H1 (cell line): ENCODE measurements at regions not wholly inside any gene's neighbourhood (a gene's known extent, or its start where the extent isn't known, plus 50 kb on each side); places are given as distances from the start of the nearest gene placed in this dataset.

Source experiments
- E2F6 ChIP-seq: IDR thresholded peaks from 2 replicates; pipeline ENCODE4 v1.6.1; 2012; ENCODE audit warnings: inconsistent platforms
- EGR1 ChIP-seq: IDR thresholded peaks from 2 replicates; pipeline ENCODE4 v1.6.1; 2011; ENCODE audit warnings: low read depth, low read length, borderline replicate concordance
- KDM1A ChIP-seq: fragments of 200-600, 300-600 bp; sonication (generic); IDR thresholded peaks from 2 replicates; pipeline ENCODE4 v1.7.1; 2016; ENCODE audit warnings: mild to moderate bottlenecking, low read length, borderline replicate concordance
- KDM5A ChIP-seq: fragments of 200-600 bp; IDR thresholded peaks from 2 replicates; pipeline ENCODE4 v1.7.1; 2012; ENCODE audit warnings: mild to moderate bottlenecking, low read length, inconsistent platforms, mixed read lengths
- MAFK ChIP-seq: IDR thresholded peaks from 2 replicates; pipeline ENCODE4 v1.6.1; 2012; ENCODE audit warnings: low read depth, mild to moderate bottlenecking, improper control_type of control experiment, low read length
- NRF1 ChIP-seq: IDR thresholded peaks from 2 replicates; pipeline ENCODE4 v1.6.1; 2011; ENCODE audit warnings: mild to moderate bottlenecking, low read depth, low read length, improper control_type of control experiment
- POU5F1 ChIP-seq: IDR thresholded peaks from 2 replicates; pipeline ENCODE4 v1.6.1; 2011; ENCODE audit warnings: low read depth, mild to moderate bottlenecking, low read length, moderate library complexity
- RXRA ChIP-seq: IDR thresholded peaks from 2 replicates; pipeline ENCODE4 v1.6.1; 2011; ENCODE audit warnings: low read depth, mild to moderate bottlenecking, low read length, moderate library complexity; ENCODE audit not compliant: insufficient read depth
- TF ChIP-seq, protein P1 (sequence below): fragments of 300-600 bp; sonication (generic); IDR thresholded peaks from 2 replicates; pipeline ENCODE4 v1.7.1; 2012; ENCODE audit warnings: low read length, moderate library complexity, mild to moderate bottlenecking, inconsistent platforms; ENCODE audit not compliant: insufficient replicate concordance

DNA sequence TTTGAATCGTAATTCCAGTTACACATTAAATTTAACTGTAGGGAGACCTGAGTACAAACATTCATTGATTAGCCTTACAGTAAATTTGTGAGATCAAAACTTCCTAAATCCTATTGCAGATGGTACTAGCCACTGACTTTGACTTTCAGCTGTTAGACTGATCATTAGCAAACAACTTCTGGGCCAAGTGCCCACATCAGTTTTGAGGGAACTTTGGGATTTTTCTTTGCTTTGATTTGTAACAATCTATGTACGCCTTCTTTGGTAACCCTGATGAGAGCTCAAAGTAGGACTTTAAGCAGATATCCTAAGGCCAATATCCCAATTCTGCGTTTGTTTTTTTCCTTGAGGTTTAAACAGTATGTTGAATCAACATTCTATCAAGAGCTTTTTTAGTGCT, 131.5 kb downstream of the DLEU7 start (continued):
- TF ChIP-seq, protein P1, sequence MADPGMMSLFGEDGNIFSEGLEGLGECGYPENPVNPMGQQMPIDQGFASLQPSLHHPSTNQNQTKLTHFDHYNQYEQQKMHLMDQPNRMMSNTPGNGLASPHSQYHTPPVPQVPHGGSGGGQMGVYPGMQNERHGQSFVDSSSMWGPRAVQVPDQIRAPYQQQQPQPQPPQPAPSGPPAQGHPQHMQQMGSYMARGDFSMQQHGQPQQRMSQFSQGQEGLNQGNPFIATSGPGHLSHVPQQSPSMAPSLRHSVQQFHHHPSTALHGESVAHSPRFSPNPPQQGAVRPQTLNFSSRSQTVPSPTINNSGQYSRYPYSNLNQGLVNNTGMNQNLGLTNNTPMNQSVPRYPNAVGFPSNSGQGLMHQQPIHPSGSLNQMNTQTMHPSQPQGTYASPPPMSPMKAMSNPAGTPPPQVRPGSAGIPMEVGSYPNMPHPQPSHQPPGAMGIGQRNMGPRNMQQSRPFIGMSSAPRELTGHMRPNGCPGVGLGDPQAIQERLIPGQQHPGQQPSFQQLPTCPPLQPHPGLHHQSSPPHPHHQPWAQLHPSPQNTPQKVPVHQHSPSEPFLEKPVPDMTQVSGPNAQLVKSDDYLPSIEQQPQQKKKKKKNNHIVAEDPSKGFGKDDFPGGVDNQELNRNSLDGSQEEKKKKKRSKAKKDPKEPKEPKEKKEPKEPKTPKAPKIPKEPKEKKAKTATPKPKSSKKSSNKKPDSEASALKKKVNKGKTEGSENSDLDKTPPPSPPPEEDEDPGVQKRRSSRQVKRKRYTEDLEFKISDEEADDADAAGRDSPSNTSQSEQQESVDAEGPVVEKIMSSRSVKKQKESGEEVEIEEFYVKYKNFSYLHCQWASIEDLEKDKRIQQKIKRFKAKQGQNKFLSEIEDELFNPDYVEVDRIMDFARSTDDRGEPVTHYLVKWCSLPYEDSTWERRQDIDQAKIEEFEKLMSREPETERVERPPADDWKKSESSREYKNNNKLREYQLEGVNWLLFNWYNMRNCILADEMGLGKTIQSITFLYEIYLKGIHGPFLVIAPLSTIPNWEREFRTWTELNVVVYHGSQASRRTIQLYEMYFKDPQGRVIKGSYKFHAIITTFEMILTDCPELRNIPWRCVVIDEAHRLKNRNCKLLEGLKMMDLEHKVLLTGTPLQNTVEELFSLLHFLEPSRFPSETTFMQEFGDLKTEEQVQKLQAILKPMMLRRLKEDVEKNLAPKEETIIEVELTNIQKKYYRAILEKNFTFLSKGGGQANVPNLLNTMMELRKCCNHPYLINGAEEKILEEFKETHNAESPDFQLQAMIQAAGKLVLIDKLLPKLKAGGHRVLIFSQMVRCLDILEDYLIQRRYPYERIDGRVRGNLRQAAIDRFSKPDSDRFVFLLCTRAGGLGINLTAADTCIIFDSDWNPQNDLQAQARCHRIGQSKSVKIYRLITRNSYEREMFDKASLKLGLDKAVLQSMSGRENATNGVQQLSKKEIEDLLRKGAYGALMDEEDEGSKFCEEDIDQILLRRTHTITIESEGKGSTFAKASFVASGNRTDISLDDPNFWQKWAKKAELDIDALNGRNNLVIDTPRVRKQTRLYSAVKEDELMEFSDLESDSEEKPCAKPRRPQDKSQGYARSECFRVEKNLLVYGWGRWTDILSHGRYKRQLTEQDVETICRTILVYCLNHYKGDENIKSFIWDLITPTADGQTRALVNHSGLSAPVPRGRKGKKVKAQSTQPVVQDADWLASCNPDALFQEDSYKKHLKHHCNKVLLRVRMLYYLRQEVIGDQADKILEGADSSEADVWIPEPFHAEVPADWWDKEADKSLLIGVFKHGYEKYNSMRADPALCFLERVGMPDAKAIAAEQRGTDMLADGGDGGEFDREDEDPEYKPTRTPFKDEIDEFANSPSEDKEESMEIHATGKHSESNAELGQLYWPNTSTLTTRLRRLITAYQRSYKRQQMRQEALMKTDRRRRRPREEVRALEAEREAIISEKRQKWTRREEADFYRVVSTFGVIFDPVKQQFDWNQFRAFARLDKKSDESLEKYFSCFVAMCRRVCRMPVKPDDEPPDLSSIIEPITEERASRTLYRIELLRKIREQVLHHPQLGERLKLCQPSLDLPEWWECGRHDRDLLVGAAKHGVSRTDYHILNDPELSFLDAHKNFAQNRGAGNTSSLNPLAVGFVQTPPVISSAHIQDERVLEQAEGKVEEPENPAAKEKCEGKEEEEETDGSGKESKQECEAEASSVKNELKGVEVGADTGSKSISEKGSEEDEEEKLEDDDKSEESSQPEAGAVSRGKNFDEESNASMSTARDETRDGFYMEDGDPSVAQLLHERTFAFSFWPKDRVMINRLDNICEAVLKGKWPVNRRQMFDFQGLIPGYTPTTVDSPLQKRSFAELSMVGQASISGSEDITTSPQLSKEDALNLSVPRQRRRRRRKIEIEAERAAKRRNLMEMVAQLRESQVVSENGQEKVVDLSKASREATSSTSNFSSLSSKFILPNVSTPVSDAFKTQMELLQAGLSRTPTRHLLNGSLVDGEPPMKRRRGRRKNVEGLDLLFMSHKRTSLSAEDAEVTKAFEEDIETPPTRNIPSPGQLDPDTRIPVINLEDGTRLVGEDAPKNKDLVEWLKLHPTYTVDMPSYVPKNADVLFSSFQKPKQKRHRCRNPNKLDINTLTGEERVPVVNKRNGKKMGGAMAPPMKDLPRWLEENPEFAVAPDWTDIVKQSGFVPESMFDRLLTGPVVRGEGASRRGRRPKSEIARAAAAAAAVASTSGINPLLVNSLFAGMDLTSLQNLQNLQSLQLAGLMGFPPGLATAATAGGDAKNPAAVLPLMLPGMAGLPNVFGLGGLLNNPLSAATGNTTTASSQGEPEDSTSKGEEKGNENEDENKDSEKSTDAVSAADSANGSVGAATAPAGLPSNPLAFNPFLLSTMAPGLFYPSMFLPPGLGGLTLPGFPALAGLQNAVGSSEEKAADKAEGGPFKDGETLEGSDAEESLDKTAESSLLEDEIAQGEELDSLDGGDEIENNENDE = no peak
- TF ChIP-seq MAFK = no peak
- TF ChIP-seq POU5F1 = no peak
- TF ChIP-seq E2F6 = no peak
- TF ChIP-seq RXRA = no peak
- TF ChIP-seq EGR1 = no peak
- TF ChIP-seq NRF1 = no peak
- no peak for TF ChIP-seq KDM1A
- TF ChIP-seq KDM5A = no peak
- TF ChIP-seq, all 59 proteins: peak for 0
